Smooth muscle cell (in vitro differentiated cells): ENCODE measurements at regions not wholly inside any gene's neighbourhood (a gene's known extent, or its start where the extent isn't known, plus 50 kb on each side); places are given as distances from the start of the nearest gene placed in this dataset.

Experiments used
- DNase-seq: peaks from one replicate; lab custom pipeline; 2025; ENCODE audit not compliant: unreplicated experiment; lab: John Stamatoyannopoulos, UW
- H2AFZ ChIP-seq: fragments of 200-600 bp; sonication (generic); 2 replicates; pipeline ENCODE4 v1.6.0; 2016; ENCODE audit warnings: antibody characterized with exemption, low read depth, mild to moderate bottlenecking
- H3F3A ChIP-seq: fragments of 200-600 bp; sonication (generic); 2 replicates; pipeline ENCODE4 v1.6.0; 2017; ENCODE audit warnings: antibody characterized with exemption, low read depth
- H3K27ac ChIP-seq: fragments of 200-600 bp; sonication (generic); 2 replicates; pipeline ENCODE4 v1.5.1; 2016; ENCODE audit warnings: low read depth, mild to moderate bottlenecking
- H3K27me3 ChIP-seq: fragments of 200-600 bp; sonication (generic); 2 replicates; pipeline ENCODE4 v1.6.1; 2016; ENCODE audit warnings: low read depth, mild to moderate bottlenecking
- H3K36me3 ChIP-seq: fragments of 200-600 bp; sonication (generic); 2 replicates; pipeline ENCODE4 v1.5.1; 2016; ENCODE audit warnings: low read depth
- H3K4me1 ChIP-seq: fragments of 200-600 bp; sonication (generic); 2 replicates; pipeline ENCODE4 v1.5.1; 2016; ENCODE audit warnings: low read depth
- H3K4me2 ChIP-seq: fragments of 200-600 bp; sonication (generic); 2 replicates; pipeline ENCODE4 v1.6.0; 2016; ENCODE audit warnings: mild to moderate bottlenecking
- H3K4me3 ChIP-seq: fragments of 200-600 bp; sonication (generic); 2 replicates; pipeline ENCODE4 v1.5.1; 2016; ENCODE audit warnings: mild to moderate bottlenecking
- H3K79me2 ChIP-seq: fragments of 200-600 bp; sonication (generic); 2 replicates; pipeline ENCODE4 v1.6.0; 2016; ENCODE audit warnings: low read depth, mild to moderate bottlenecking
- H3K9ac ChIP-seq: fragments of 200-600 bp; sonication (generic); 2 replicates; pipeline ENCODE4 v1.6.0; 2016; ENCODE audit warnings: low read depth
- H3K9me3 ChIP-seq: fragments of 200-600 bp; sonication (generic); replicated peaks from 2 replicates; pipeline ENCODE4 v1.5.1; 2016; ENCODE audit warnings: low read depth
- H4K20me1 ChIP-seq: fragments of 200-600 bp; sonication (generic); 2 replicates; pipeline ENCODE4 v1.6.0; 2016; ENCODE audit warnings: low read depth
- CTCF ChIP-seq: fragments of 200-600 bp; sonication (generic); IDR thresholded peaks from 2 replicates; pipeline ENCODE4 v1.5.1; 2017; ENCODE audit warnings: borderline replicate concordance, mild to moderate bottlenecking, antibody characterized with exemption; ENCODE audit not compliant: insufficient read depth, poor library complexity, severe bottlenecking
- whole genome bisulfite sequencing: methylation state at CpG from one replicate; pipeline ENCODE4 v1.1.7; 2016; ENCODE audit warnings: low lambda C conversion rate; 5-methylcytosine and 5-hydroxymethylcytosine counted together

GRCh38 chr5:5764246-5764645, 341.8 kb downstream of the ICE1 start:
- no peak for DNase-seq
- Histone ChIP-seq H3K36me3 (no peaks in the 10 kb centered on the region), H2AFZ (no peak overlapping the region), H3K4me1 (no peaks in the 10 kb centered on the region), H3K9me3 (no peaks in the 10 kb centered on the region), H3K79me2 (no peaks in the 10 kb centered on the region), H3K4me2 (no peak overlapping the region), H3K27me3 (no peaks in the 10 kb centered on the region), H4K20me1 (no peaks in the 10 kb centered on the region), H3F3A (no peaks in the 10 kb centered on the region), H3K9ac (no peak overlapping the region), H3K27ac (no peak overlapping the region), H3K4me3 (no peak overlapping the region)
- WGBS = 86% methylated on average over 4 of the region's 4 CpGs
- TF ChIP-seq CTCF = no peak

- H3K9me3 ChIP-seq = no peaks in the 10 kb centered on the region
- no peaks in the 10 kb centered on the region for H3K36me3 ChIP-seq
- H3K27me3 ChIP-seq = no peaks in the 10 kb centered on the region
- no peak overlapping the region for H3K4me3 ChIP-seq
- no peak overlapping the region for H3K9ac ChIP-seq
- no peak overlapping the region for H2AFZ ChIP-seq
- no peak overlapping the region for H3K27ac ChIP-seq
- no peaks in the 10 kb centered on the region for H3F3A ChIP-seq
- no peak overlapping the region for H3K4me2 ChIP-seq
- no peak for DNase-seq
- TF ChIP-seq CTCF = no peak
- H3K79me2 ChIP-seq = no peaks in the 10 kb centered on the region
- 98% methylated on average over 2 of the region's 2 CpGs for WGBS
- H3K4me1 ChIP-seq = peaks cover 3% of the 10 kb centered on the region
- H4K20me1 ChIP-seq = no peaks in the 10 kb centered on the region
Observed at GRCh38 chr5:5756762-5757161, 334.3 kb downstream of the ICE1 start.

- 89% methylated on average over 2 of the region's 2 CpGs for WGBS
- Histone ChIP-seq H3K27ac (no peak overlapping the region), H3K4me1 (peaks cover 3% of the 10 kb centered on the region), H3F3A (no peaks in the 10 kb centered on the region), H4K20me1 (no peaks in the 10 kb centered on the region), H3K79me2 (no peaks in the 10 kb centered on the region), H3K9me3 (no peaks in the 10 kb centered on the region), H2AFZ (no peak overlapping the region), H3K27me3 (no peaks in the 10 kb centered on the region), H3K36me3 (no peaks in the 10 kb centered on the region), H3K4me2 (no peak overlapping the region), H3K9ac (no peak overlapping the region), H3K4me3 (no peak overlapping the region)
- no peak for DNase-seq
- TF ChIP-seq CTCF = no peak
Observed at GRCh38 chr5:5755888-5756287, 333.4 kb downstream of the ICE1 start.

GRCh38 chr5:5752844-5753243, 330.4 kb downstream of the ICE1 start:
- H3K4me3 ChIP-seq = no peak overlapping the region

More at GRCh38 chr5:5752844-5753243, 330.4 kb downstream of the ICE1 start:
- H3K79me2 ChIP-seq = no peaks in the 10 kb centered on the region
- no peaks in the 10 kb centered on the region for H3K9me3 ChIP-seq
- H4K20me1 ChIP-seq = no peaks in the 10 kb centered on the region
- H2AFZ ChIP-seq = no peak overlapping the region
- H3K4me1 ChIP-seq = no peaks in the 10 kb centered on the region
- H3K27ac ChIP-seq = no peak overlapping the region
- H3F3A ChIP-seq = no peaks in the 10 kb centered on the region
- H3K9ac ChIP-seq = no peak overlapping the region
- H3K27me3 ChIP-seq = peaks cover 9% of the 10 kb centered on the region
- TF ChIP-seq CTCF = no peak
- no peaks in the 10 kb centered on the region for H3K36me3 ChIP-seq
- H3K4me2 ChIP-seq = no peak overlapping the region
- WGBS = 95% methylated on average over 2 of the region's 2 CpGs
- no peak for DNase-seq
